DOHH2 (cell line): ENCODE measurements at regions not wholly inside any gene's neighbourhood (a gene's known extent, or its start where the extent isn't known, plus 50 kb on each side); places are given as distances from the start of the nearest gene placed in this dataset.

Source experiments
- CTCF ChIP-seq: fragments of 200-600 bp; sonication (generic); IDR thresholded peaks from one replicate; pipeline ENCODE4 v1.5.1; 2014; ENCODE audit warnings: antibody characterized with exemption, mild to moderate bottlenecking, low read depth, low read length; ENCODE audit not compliant: poor library complexity, severe bottlenecking
- EZH2phosphoT487 ChIP-seq: fragments of 200-600 bp; sonication (generic); IDR thresholded peaks from 2 replicates; pipeline ENCODE4 v1.6.1; 2017; ENCODE audit warnings: borderline replicate concordance, mild to moderate bottlenecking, antibody characterized with exemption, low read length, moderate library complexity, mixed read lengths

- TF ChIP-seq CTCF (no peak), EZH2phosphoT487 (no peak)
Measured at GRCh38 chr4:130486186-130486585, 1390.2 kb downstream of the C4orf33 start.
